ENCODE measurements at regions not wholly inside any gene's neighbourhood (a gene's known extent, or its start where the extent isn't known, plus 50 kb on each side); places are given as distances from the start of the nearest gene placed in this dataset.

DNA sequence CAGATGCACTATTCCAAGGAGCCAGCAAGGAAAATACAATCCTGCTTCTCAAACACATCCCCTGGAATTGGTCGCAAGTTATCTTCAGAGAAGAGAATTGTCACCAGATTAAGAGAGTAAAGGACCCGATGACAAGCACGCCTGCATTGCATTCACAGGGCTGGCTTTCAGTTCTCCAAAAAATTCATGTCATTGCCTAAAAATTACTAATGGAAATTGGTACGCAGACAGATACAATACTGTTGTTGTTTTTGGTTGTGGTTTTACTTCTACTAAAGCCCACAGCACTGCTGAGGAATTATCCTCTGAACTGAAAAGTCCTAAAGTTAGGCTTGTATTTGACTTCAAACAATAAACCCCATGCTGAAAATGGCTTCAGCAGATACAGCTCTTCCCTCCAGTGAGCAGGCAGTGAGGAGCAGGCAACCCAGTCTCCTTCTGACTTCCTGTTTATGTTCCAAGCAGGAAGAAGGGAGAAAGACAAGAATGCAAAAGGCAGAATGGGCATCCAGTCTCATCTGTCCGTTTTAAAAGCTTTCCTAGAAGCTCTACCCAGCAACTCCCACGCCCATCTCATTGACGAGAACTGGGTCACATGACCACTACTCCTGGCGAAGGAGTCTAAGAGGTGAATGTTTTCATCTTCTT is 80.6 kb upstream of the ZNF366 start (continued):
- TF ChIP-seq ILF3 (IDR thresholded peaks at IDR 0.05; ENCODE audit: borderline replicate concordance): no peak
- TF ChIP-seq, protein P1, sequence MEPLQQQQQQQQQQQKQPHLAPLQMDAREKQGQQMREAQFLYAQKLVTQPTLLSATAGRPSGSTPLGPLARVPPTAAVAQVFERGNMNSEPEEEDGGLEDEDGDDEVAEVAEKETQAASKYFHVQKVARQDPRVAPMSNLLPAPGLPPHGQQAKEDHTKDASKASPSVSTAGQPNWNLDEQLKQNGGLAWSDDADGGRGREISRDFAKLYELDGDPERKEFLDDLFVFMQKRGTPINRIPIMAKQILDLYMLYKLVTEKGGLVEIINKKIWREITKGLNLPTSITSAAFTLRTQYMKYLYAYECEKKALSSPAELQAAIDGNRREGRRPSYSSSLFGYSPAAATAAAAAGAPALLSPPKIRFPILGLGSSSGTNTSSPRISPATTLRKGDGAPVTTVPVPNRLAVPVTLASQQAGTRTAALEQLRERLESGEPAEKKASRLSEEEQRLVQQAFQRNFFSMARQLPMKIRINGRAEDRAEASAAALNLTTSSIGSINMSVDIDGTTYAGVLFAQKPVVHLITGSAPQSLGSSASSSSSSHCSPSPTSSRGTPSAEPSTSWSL (CRISPR knock-in tag; IDR thresholded peaks at IDR 0.05; ENCODE audit: borderline replicate concordance): no peak
- TF ChIP-seq, protein P2, sequence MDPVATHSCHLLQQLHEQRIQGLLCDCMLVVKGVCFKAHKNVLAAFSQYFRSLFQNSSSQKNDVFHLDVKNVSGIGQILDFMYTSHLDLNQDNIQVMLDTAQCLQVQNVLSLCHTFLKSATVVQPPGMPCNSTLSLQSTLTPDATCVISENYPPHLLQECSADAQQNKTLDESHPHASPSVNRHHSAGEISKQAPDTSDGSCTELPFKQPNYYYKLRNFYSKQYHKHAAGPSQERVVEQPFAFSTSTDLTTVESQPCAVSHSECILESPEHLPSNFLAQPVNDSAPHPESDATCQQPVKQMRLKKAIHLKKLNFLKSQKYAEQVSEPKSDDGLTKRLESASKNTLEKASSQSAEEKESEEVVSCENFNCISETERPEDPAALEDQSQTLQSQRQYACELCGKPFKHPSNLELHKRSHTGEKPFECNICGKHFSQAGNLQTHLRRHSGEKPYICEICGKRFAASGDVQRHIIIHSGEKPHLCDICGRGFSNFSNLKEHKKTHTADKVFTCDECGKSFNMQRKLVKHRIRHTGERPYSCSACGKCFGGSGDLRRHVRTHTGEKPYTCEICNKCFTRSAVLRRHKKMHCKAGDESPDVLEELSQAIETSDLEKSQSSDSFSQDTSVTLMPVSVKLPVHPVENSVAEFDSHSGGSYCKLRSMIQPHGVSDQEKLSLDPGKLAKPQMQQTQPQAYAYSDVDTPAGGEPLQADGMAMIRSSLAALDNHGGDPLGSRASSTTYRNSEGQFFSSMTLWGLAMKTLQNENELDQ (CRISPR knock-in tag; IDR thresholded peaks at IDR 0.05; ENCODE audit: borderline replicate concordance): no peak
- no peak for TF ChIP-seq HNRNPK (IDR thresholded peaks at IDR 0.05; ENCODE audit: low read depth, low read length, poor library complexity, severe bottlenecking)
- TF ChIP-seq HDAC6 (IDR thresholded peaks at IDR 0.05; ENCODE audit: low read depth, low read length): no peak
- TF ChIP-seq GTF2E2 (tag; IDR thresholded peaks at IDR 0.05): no peak; the same call in 1 of the 2 replicates
- TF ChIP-seq ETV6 (IDR thresholded peaks at IDR 0.05; ENCODE audit: borderline replicate concordance in 1 of 2, low read depth in 2 of 2, low read length in 1 of 2): no peak
- TF ChIP-seq ETV6 (CRISPR knock-in tag; IDR thresholded peaks at IDR 0.05; ENCODE audit: borderline replicate concordance): no peak
- no peak for TF ChIP-seq ZNF384 (IDR thresholded peaks at IDR 0.05; ENCODE audit: low read depth, low read length)
- no peak for TF ChIP-seq ZNF165 (CRISPR knock-in tag; IDR thresholded peaks at IDR 0.05; ENCODE audit: borderline replicate concordance)
- no peak for TF ChIP-seq PCBP1 (IDR thresholded peaks at IDR 0.05; ENCODE audit: low read depth, low read length, poor library complexity, severe bottlenecking)
- TF ChIP-seq ESRRA (IDR thresholded peaks at IDR 0.05; ENCODE audit: borderline replicate concordance, low read depth): no peak
- no peak for TF ChIP-seq NCOA2 (IDR thresholded peaks at IDR 0.05; ENCODE audit: partially characterized antibody in 2 of 2)
- no peak for TF ChIP-seq RHOXF2B (CRISPR knock-in tag; conservative IDR thresholded peaks at IDR 0.05)
- TF ChIP-seq, protein P3, sequence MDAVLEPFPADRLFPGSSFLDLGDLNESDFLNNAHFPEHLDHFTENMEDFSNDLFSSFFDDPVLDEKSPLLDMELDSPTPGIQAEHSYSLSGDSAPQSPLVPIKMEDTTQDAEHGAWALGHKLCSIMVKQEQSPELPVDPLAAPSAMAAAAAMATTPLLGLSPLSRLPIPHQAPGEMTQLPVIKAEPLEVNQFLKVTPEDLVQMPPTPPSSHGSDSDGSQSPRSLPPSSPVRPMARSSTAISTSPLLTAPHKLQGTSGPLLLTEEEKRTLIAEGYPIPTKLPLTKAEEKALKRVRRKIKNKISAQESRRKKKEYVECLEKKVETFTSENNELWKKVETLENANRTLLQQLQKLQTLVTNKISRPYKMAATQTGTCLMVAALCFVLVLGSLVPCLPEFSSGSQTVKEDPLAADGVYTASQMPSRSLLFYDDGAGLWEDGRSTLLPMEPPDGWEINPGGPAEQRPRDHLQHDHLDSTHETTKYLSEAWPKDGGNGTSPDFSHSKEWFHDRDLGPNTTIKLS (IDR thresholded peaks at IDR 0.05; ENCODE audit: borderline replicate concordance, low read depth): no peak
- TF ChIP-seq TAL1 (IDR thresholded peaks at IDR 0.05): no peak
- no peak for TF ChIP-seq PHTF2 (CRISPR knock-in tag; IDR thresholded peaks at IDR 0.05)
